NCI-H2107 treated with DMSO at 0.1 percent for 48 hours (cell line): ENCODE measurements at regions not wholly inside any gene's neighbourhood (a gene's known extent, or its start where the extent isn't known, plus 50 kb on each side); places are given as distances from the start of the nearest gene placed in this dataset.
A peak's percentile ranks its signal among the peaks of the same experiment; 100 is the strongest.
"Not testable (repeated sequence)": the region's sequence is repeated elsewhere in the genome, so short reads cannot be mapped to it uniquely, and the experiment has no call there.

ENCODE experiments used
- DNase-seq: peaks from one replicate; lab custom pipeline; 2025; ENCODE audit not compliant: unreplicated experiment; lab: John Stamatoyannopoulos, UW

DNA sequence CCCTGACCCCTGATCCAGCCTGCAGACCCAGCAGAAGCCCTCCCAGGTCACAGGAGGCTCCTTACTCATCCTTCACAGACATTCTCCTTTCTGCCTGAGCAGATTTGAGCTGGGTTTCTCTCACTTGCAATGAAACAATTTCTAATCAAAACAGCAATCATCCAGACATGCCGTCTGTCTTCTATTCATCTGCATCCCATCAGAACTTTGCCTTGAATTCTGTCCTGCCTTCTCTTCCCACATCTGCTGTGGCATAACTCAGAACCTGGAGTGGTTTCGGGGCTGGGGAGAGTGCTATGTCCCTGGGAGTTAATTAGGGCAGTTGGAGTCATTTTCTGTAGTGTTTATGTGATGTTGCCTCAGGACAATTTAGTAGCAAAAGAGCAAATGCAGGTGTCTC, 278.6 kb downstream of the CBLN1 start:
- DNase-seq: no peak

DNA sequence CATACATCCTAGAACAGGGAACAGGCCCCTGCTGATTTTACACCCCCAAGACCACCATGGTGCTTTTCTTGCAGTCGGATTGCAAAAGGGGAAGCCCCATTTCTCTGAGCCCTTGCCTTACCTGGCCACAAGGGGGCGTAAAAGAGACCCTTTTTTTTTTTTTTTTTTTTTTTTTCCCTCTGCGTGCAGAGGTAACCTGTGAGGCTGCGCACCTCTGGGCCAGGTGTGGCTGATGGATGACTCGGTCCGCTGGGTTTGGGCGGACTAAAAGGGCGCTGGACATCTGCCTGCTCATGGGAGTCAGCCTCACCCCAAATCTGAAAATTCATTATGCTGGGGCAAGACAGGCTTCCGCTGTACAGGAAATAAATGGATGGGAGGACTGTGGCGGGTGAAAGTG, 281.0 kb downstream of the CBLN1 start:
- DNase-seq: no peak

DNA sequence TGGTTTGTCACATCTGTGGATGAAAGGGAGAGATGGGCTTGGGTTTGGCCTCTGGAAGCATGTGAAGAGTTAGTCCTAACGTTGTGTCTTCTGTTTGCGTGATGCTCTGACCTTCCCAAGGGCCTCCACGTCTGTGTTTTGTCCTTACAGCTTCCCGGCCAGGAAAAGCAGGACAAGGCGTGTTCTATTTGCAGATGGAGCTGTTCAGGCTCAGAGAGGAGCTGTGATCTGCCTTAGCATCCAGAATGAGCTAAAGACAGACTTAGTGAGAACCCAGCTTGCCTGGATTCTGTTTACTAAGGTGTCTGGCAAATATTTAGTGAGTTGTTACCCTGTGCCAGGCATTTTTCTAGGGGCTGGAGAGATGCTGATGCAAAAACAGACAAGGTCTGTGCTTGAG, 282.1 kb downstream of the CBLN1 start:
- DNase-seq: no peak

DNA sequence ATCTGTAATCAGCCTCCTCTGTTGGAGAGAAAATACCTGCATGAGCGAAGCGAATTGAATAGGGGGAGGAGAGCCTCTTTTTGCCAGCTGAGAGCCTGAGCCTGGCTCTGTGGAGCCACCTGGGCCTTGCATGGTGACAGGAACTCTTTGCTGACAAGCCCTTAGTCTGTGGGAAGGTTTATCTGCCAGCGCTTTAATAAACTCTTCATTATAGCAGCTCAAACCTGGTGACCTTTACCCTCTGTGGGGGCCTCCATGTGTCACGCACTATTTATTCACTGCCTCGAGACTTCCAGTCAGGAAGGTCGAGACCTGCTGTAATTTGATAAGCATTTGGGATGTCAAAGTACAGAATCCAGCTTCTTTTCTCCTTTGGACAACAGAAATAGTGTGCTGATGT, 282.6 kb downstream of the CBLN1 start:
- no peak for DNase-seq

DNA sequence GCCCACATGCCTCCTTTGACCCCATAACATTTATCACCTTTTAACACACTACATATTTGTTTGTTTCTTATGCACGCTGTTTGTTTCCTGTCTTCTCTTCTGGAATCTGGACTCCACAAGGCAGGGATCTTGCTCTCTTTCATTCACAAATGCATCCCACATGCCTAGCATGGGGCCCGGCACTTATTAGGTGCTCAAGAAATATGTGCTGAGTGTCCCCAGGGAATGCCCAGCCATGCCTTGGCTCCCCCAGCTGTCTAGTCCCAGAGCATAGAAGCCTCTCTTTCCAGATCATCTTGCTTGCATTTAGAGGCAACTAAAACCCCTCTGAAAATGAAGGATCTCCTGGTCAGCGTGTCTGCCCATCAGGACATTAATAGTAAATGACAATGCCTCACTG, 283.7 kb downstream of the CBLN1 start:
- DNase-seq: no peak

DNA sequence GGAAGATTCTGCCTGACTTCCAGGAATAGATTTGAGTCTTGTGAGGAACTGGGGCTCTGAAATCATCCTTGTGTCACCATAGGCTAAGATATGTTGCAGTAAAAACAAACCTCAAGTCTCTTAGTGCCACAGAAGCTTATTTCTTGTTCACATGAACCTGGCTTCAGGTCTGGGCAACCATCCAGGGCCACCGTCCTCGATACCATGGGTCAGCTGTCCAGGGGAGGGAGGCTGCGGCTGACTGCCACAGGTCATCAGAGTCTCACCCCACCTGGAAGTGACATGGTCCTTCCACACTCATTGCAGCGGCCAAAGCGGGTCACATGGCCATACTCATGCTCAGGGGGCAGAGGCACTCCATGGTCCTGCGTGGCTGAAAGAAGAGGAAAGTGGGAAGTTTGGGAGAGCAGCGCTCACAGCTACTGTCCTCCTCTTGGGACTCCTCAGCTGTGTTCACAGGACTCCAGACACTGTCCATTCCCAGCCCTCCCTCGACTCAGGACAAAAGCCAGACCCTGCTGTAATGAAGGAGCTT, 284.5 kb downstream of the CBLN1 start:
- DNase-seq: no peak

DNA sequence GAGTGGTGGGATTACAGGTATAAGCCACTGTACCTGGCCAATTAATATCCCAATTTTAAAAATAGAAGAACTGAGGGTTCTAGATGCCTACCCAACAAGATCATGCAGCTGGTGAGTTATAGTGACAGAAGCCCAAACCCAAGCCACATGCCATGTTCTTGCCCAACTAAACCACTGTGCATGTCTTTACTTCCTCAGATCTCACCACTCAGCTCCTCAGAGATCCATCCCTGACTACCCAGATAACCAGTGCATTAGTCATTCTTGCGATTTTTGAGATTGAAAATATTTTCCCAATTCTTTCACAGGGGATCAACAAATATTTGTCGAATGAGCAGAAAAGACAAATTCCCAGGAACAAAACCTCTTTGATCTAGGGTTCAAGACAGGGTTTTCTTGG, 303.1 kb downstream of the CBLN1 start:
- DNase-seq: no peak

DNA sequence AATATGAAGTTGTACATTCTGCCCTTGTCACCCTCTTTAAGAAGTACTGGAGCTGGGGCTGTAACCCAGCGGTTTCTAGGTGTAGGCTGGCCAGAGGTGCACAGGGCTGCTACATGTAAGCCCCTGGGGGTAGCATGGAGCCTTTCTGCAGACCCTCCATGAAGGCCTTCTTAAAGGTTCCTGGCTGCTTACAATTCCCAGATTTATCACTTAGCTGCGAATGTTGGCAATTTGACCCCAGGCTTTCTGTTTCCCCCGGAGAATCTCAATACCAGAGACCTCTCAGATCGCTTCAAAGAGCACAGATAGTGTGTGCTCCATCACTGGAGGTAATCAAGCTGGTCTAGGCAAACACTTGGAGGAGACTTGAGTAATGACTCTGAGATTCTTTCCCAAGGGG, 309.4 kb downstream of the CBLN1 start:
- DNase-seq: no peak

DNA sequence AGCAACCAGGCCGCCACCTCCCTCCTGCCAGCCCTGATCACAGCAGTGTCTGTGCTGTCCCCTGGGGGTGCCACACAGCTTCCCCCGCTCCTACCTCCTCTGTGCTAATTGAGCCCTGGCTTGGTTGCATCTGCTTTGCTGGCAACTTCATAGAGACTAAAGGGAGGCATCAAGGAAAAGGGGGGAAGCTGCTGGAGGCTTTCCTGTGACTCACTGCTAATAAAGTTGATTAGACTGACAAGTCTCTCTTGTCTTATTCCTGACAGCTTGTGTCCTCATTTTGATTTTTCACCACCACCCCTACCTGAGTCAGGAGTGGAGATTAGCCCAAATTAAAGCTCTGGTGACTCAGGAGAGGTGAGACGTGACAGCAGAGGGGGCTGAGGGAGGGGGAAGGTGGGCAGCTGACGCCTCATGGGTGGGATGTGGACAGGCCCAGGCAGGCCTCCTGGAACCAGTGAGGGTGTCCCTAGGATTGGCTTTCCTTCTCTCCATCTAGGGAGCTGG, 310.0 kb downstream of the CBLN1 start:
- no peak for DNase-seq

DNA sequence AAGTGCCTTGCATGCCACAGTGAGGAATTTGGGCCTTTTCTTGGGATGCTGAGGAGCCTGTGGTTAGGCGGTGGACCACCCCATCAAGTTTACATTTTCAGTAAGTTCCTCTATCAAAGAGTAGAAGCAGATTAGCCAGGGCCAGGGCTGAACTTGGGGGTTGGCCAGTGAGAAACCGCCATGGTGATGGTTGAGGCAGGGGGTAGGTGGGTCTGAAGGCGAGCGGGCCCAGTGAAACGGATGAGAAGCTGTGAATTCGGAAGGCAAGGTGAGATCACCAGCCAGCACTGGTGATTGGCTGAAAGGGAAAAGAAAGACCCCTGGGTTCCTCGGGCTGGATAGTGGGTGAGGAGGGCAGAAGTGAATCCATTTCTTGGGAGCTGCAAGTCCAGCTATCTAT, 311.4 kb downstream of the CBLN1 start:
- DNase-seq: no peak

DNA sequence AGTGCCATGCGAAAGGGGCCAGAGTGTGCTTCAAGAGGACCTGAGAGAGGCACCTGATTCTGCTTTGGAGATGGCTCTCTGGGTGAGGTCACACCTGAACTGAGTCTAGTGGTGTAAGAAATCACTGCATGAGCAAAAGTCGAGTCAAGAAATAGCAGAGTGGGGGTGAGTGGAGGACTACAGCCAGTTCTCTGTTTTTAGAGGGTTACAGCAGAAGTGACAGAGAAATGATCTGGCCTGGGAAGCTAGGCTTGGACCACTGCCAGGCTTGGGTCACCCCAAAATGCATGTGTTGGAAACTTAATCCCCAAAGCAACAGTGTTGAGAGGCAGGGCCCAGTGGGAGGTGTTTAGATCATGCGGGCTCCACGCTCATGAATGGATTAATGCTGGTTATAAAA, 312.0 kb downstream of the CBLN1 start:
- no peak for DNase-seq

DNA sequence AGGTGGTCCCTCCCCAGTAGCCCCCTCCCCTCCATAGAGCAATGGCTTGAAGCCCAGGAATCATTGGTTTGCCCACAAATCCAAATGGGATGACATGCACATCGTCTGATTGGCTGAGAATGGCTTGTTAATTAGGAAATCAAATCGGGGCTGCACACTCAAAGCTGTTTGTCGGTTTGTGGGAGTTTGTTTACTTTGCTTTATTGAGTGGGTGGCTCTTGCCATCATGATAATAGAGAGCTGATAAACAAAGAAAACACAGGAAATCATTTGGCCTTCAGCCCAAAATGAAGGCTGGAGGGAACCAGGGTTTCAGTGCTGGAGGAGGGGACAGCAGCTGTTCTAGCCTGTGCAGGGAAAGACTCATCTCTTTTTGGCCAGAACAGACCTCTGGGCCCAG, 316.3 kb downstream of the CBLN1 start:
- peak; percentile 3 for DNase-seq

DNA sequence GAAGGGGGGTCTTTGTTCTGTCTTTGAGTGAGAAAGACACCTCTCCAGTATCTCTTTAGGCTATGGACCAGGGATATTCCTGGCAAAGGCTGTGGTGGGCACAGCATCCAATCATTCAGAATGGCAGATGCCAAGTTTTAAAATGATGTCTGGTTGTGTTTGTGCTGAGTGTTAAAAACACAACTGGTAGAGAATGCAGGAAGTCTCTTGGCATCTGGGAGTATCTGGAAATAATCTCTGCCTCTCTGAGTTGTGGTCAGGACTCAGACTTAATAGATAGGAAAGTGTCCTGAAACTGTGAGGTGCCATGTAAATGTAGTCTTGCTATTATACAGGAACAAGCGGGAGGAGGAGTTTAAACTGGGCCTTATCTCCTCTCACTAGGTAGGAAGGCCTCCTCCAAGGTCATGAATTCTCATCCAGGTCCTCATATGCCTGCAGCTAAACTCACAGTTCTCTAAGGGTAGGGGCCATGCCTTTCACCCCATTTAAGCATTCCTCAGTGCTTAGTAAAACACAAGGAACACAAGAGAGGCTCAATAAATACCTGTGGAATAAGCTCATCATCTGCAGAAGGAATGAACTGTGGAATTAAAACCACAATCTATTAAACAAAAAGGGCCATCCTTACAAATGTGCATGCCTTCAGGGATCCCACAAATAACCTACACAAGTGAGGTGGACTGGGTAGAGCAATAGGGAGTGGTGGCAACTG, 317.6 kb downstream of the CBLN1 start:
- DNase-seq: no peak

DNA sequence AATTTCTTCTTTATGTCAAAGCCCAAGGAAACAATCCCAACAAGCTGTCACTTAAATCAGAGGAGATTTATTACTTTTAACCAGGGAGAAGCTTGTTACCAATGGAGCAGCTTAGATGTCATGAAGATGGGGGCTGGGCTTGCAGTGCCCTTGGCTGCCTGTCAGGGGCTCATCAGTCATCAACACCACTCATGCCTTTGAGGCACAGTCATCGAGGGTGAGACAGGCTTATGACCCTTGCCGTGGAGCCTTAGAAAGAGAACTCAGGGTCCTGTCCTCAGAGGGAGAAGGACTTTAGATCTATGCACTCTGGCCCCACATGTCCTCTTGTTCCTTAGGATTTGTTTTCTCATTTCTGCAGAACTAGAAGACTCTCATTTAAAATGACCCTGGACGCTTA, 318.3 kb downstream of the CBLN1 start:
- DNase-seq: no peak

DNA sequence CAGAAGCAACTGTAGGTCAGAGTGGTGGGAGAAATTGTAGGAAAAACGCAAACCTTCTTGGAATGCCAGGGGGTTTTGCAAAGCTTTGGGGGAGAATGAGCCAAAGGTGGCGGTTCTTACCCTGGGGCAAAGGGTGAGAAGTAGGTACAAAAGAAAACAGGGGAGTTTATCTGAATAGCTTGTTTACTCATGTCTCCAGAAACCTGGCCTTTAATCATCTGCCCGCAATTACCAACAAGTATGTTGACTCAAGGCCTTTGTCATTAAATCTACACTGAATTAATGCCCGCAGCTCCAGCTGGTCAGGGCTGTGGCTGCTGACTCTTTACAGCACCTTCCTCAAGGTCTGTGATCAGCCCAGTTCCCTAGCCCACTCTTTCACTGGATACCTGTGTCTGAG, 320.1 kb downstream of the CBLN1 start:
- DNase-seq: no peak

DNA sequence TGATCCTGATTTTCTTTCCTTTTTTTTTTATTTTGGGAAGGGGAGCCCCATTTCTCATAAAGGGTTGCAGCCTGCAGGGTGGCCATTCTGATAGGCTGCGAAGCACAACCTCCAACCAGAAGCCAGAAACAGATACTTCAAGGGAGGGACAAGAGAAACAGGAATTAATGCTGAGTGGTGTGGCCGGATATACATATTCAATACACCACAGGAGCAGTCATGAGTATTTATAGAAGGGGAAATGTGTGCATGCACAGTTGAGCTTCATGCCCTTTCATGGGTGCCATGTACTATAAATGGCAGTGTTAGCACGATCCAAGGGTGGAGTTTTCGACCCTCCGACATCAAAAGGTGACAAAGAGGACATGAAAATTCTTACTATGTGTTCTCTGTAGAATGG, 320.8 kb downstream of the CBLN1 start:
- no peak for DNase-seq

DNA sequence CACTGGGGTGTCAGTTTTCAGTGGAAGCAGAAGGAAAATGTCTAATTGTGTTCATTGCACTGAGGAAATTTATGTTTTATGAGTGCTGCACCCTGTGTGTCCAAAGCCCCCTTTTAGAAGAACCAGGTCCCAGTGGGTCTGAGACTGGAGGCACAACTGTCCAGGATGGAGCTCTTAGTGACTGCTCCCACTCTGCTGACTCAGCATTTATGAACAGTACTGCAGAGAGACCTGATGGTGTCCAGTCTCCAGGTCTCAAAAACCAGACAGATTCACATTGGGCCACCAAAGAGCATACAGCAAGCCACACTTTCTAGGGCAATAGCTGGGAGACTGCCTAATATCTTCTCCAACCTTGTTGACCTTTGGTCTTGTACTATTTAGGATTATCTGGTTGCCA, 321.9 kb downstream of the CBLN1 start:
- no peak for DNase-seq

DNA sequence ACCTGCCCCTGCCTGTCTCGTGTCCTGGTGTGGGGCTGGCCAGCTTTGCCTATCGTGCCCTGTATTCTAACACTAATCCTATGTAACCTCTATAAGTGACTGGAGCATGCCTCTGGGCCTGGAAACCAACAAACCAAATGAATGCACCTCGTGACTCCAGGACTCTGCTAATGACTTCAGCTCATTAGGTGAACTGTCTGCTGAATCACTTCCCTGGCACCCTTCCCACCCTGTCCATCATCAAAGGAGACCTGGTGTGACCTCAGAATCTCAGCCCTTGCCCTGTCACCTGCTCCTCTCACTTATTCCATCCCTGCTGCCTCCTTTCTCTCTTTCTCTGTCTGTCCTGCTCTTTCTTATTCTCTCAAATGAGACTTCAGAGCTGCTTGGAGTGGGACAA, 322.4 kb downstream of the CBLN1 start:
- DNase-seq: no peak

DNA sequence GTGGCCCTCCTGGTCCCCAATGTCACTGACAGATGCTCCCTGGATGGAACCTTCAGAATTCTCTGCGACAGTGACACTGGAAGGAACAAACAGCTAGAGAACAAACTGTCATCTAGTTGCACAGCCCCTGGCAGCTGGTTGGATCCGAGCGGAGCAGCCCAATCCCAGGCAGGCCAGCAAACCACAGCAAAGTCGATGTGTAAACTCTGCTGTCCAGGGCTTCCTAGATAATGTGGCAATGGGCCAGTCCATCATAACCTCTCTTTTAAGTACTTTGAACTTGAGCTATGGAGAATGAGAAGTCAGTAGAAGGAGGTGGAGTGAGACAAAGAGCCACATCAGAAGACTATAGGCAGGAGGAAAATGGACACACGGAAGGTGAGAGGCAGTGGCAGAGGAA, 323.0 kb downstream of the CBLN1 start:
- no peak for DNase-seq

DNA sequence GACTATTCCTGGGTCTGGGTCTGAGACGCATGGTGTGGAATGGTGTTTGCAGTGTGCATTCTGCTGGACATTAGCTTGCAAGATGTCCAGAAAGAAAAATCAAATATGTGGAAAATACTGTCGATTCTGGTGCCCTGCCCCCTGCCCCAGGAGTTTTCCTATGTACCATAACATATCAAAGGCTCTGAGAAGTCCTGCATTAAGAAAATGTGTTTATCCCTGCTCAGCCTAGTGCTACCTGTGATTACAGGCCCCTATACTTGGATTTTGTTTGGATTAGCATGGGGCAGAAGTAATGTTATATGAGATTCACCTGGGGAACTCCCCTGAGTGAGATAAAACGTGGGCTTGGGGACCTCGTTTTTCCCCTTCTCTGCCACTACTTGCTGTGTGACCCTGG, 325.0 kb downstream of the CBLN1 start:
- no peak for DNase-seq

DNA sequence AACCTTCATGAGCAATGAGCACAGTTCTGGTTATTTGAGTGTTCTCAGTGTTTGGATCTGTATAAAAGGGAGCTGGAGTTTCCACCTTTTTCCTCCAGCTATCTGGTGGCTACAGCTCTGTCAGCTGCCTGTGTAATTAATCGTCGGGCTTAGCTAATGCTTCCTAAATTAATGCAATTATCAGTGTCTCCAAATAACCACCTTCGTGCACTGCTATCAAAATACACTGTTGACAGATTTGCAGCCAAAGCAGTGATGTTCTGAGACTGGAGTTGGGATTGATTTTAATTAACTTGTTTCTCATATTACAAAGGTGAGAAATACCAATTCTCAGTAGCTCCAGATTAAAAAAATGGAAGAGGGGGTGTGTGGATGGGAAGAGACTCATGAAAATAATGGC, 325.8 kb downstream of the CBLN1 start:
- no peak for DNase-seq

DNA sequence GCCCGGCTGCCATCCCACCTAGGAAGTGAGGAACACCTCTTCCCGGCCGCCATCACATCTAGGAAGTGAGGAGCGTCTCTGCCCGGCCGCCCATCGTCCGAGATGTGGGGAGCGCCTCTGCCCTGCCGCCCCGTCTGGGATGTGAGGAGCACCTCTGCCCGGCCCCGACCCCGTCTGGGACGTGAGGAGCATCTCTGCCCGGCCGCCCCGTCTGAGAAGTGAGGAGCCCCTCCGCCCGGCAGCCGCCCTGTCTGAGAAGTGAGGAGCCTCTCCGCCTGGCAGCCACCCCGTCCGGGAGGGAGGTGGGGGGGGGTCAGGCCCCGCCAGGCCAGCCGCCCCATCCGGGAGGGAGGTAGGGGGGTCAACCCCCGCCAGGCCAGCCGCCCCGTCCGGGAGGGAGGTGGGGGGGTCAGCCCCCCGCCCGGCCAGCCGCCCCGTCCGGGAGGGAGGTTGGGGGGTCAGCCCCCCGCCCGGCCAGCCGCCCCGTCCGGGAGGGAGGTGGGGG, 330.0 kb downstream of the CBLN1 start:
- DNase-seq: not testable (repeated sequence)

DNA sequence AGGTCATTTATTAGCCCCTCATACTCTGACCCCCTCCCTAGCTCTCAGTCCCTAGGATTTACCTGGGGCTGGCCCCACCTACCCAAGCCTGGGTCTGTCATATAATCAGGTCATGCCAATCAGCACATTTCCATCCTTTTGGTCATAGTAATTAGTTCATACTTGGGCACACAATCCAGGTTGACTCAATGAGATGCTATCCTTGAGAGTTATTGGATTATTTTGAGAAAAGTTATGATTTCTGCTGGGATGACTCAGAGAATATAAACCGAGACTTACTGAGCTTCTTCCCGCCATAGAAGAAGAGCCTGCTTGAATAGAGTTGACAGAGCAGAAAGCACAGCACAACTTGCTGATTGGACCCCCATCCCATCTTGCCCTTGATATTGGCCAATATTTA, 331.5 kb downstream of the CBLN1 start:
- no peak for DNase-seq
